GM13976 (cell line): ENCODE measurements at regions not wholly inside any gene's neighbourhood (a gene's known extent, or its start where the extent isn't known, plus 50 kb on each side); places are given as distances from the start of the nearest gene placed in this dataset.

Experiments used
- DNase-seq: peaks from one replicate; pipeline ENCODE4 v3.0.0; 2012; ENCODE audit warnings: low spot score
- in situ Hi-C: fragments of 300-500 bp; cut with MboI; formaldehyde crosslinking; loops from one replicate; pipeline ENCODE4 v1.12.0; 2022; ENCODE audit warnings: low sequenced_read_pairs, mixed read lengths, inconsistent platforms; ENCODE audit not compliant: unreplicated experiment
- TF ChIP-seq, protein P1 (sequence below): IDR thresholded peaks from 2 replicates; pipeline ENCODE4 v1.5.1; 2012; ENCODE audit warnings: borderline replicate concordance, mild to moderate bottlenecking; ENCODE audit not compliant: insufficient read depth; ENCODE audit errors: extremely low read depth, missing control alignments, control extremely low read depth

DNA sequence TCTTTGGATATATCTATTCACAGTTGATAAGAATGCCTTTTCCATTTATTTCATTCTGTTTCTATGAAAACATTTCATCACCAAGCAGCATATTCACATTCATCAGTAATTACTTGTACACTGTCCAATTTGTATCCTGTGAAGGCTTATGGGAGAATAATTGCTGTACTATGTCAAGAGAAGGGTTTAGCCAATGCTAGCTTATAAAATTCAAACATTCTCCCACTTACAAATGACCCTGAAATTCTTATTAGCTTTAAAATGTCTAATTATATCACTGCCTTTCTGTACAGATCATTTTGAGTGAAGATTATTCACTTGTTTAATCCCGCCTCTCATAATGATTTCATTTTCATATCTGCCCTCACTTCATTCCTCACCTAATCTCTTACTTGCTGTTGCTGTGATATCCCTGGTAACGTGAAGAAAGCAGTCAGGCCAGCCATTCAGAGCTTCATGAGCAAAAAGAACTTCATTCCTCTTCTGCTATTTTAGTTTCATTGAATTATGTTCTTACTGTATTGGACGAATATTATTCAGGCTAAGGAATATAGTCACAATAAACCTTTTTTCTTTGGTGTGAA is 778.7 kb downstream of the OLFM4 start:
- no peak for DNase-seq
- in situ Hi-C loops: no loop called here
- TF ChIP-seq, protein P1, sequence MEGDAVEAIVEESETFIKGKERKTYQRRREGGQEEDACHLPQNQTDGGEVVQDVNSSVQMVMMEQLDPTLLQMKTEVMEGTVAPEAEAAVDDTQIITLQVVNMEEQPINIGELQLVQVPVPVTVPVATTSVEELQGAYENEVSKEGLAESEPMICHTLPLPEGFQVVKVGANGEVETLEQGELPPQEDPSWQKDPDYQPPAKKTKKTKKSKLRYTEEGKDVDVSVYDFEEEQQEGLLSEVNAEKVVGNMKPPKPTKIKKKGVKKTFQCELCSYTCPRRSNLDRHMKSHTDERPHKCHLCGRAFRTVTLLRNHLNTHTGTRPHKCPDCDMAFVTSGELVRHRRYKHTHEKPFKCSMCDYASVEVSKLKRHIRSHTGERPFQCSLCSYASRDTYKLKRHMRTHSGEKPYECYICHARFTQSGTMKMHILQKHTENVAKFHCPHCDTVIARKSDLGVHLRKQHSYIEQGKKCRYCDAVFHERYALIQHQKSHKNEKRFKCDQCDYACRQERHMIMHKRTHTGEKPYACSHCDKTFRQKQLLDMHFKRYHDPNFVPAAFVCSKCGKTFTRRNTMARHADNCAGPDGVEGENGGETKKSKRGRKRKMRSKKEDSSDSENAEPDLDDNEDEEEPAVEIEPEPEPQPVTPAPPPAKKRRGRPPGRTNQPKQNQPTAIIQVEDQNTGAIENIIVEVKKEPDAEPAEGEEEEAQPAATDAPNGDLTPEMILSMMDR: no peak

DNA sequence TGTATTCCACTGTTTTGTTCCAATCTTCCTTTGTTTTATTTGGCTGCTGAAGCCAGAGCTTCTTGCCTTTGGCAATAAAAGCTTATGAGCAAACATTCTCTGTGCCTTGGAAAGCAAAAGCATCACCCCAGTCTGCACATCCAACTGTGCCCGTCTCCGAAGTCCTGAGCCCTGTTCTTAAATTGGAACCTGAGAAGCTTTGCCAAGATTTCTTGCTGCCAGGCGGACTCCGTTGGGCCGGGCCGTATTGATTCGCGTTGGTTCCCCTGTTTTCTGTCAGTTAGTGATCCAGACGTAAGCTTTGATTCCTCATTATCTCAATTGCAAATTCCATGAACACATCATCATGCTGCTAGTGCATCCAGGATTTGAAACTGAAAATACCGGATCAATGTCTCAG is 793.0 kb downstream of the OLFM4 start:
- TF ChIP-seq, protein P1: no peak
- in situ Hi-C loops: no loop called here
- no peak for DNase-seq

DNA sequence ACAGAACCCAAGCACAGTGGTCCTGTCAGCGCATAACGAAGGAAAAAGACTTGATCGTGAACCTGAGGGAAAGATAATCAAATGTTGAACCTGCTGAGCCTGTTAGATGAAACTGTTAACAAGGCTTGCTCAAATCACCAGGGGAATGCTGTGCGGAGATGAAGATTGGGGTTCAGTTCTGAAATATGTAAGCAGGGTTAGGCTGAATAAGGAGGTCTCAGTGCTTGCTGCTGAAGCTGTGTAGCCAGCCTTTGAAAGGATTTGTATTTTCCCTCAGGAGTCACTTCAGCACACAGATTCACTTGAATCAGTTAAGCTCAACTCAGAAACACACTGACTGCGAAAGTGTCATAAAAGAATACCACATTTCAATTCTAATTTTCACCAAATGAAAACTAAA is 793.5 kb downstream of the OLFM4 start:
- no peak for DNase-seq
- TF ChIP-seq, protein P1: no peak

GRCh38 chr13:53839461-53839860 is 810.8 kb downstream of the OLFM4 start:
- DNase-seq: no peak
- in situ Hi-C loops: no loop called here
- TF ChIP-seq, protein P1: no peak

More for the DNA sequence above, 793.5 kb downstream of the OLFM4 start:
- in situ Hi-C loops: no loop called here

DNA sequence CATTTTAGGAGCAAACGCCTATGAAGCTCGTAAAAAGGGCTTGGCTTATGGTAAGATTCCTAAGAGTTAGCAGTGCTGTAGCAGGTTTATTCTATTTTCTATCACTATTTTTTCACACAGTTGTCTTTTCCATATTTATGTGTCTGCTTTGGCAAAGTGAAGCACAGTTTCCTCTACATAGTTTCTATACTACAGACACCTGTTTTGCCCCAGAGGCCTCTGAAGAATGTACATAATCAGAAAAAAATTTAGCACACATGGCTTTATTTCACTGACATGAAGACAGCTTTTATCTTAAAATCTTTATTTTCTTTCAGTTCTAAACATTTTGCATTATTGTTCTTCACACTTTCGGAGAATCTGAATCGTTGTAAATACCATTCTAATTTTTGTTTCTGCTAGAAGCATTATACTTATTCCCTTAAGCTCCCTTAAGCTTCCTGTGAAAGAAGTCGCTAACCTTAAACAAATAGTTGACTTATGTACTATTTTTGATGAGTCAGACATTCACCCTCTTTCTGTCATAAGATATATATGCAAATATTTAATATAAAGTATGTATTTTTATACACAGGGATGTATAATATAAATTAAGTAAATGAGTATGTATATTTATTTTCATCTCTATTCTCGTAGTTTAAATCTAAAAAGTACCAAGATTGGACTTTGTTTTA is 816.0 kb downstream of the OLFM4 start:
- TF ChIP-seq, protein P1: no peak
- in situ Hi-C loops: no loop called here
- no peak for DNase-seq

GRCh38 chr13:53847502-53847901 is 818.9 kb downstream of the OLFM4 start:
- in situ Hi-C loops: no loop called here
- no peak for DNase-seq
- TF ChIP-seq, protein P1: no peak
